Astrocyte (in vitro differentiated cells and primary cell): ENCODE measurements at regions not wholly inside any gene's neighbourhood (a gene's known extent, or its start where the extent isn't known, plus 50 kb on each side); places are given as distances from the start of the nearest gene placed in this dataset.

Experiments used
- DNase-seq: peaks from one replicate; pipeline ENCODE4 v3.0.0-alpha.2; 2010; ENCODE audit warnings: low read depth
- FAIRE-seq: peaks from 2 replicates; lab custom pipeline; 2011; peaks lifted over from hg19 to GRCh38; lab: Jason Lieb, UNC
- H2AFZ ChIP-seq: 2 replicates; pipeline ENCODE4 v1.6.0; 2012; ENCODE audit warnings: low read depth, low read length, inconsistent platforms
- H3K27ac ChIP-seq: 2 replicates; pipeline ENCODE4 v1.5.1; 2011; ENCODE audit warnings: low read depth, low read length, inconsistent platforms
- H3K27me3 ChIP-seq: 2 replicates; pipeline ENCODE4 v1.6.0; 2011; ENCODE audit warnings: low read length, inconsistent platforms; ENCODE audit not compliant: insufficient read depth
- H3K36me3 ChIP-seq: 2 replicates; pipeline ENCODE4 v1.5.1; 2011; ENCODE audit warnings: low read length, inconsistent platforms; ENCODE audit not compliant: insufficient read depth
- H3K4me1 ChIP-seq: 2 replicates; pipeline ENCODE4 v1.5.1; 2011; ENCODE audit warnings: low read length, inconsistent platforms; ENCODE audit not compliant: insufficient read depth
- H3K4me2 ChIP-seq: 2 replicates; pipeline ENCODE4 v1.6.0; 2012; ENCODE audit warnings: low read length, inconsistent platforms
- H3K4me3 ChIP-seq: 2 replicates; pipeline ENCODE4 v1.5.1; 2011; ENCODE audit warnings: low read depth, mild to moderate bottlenecking, low read length, inconsistent platforms; ENCODE audit not compliant: insufficient read depth
- H3K79me2 ChIP-seq: 2 replicates; pipeline ENCODE4 v1.6.0; 2012; ENCODE audit warnings: mild to moderate bottlenecking, low read length, inconsistent platforms; ENCODE audit not compliant: insufficient read depth
- H3K9ac ChIP-seq: 2 replicates; pipeline ENCODE4 v1.6.0; 2012; ENCODE audit warnings: mild to moderate bottlenecking, low read length, inconsistent platforms
- H3K9me3 ChIP-seq: 2 replicates; pipeline ENCODE4 v1.5.1; 2012; ENCODE audit warnings: low read depth, mild to moderate bottlenecking, low read length, inconsistent platforms; ENCODE audit not compliant: insufficient read depth
- H4K20me1 ChIP-seq: 2 replicates; pipeline ENCODE4 v1.6.0; 2012; ENCODE audit warnings: low read length, inconsistent platforms; ENCODE audit not compliant: insufficient read depth
- H3K27ac Mint-ChIP-seq: one replicate; pipeline ENCODE4 v1.8.0; 2021; ENCODE audit warnings: mild to moderate bottlenecking, mixed read lengths; ENCODE audit not compliant: unreplicated experiment
- H3K27me3 Mint-ChIP-seq: one replicate; pipeline ENCODE4 v1.8.0; 2021; ENCODE audit warnings: low read depth, mixed read lengths; ENCODE audit not compliant: unreplicated experiment
- H3K36me3 Mint-ChIP-seq: one replicate; pipeline ENCODE4 v1.8.0; 2021; ENCODE audit warnings: low read depth, mixed read lengths; ENCODE audit not compliant: unreplicated experiment
- H3K4me1 Mint-ChIP-seq: one replicate; pipeline ENCODE4 v1.8.0; 2021; ENCODE audit warnings: low read depth, mixed read lengths; ENCODE audit not compliant: unreplicated experiment
- H3K4me3 Mint-ChIP-seq: one replicate; pipeline ENCODE4 v1.8.0; 2021; ENCODE audit warnings: mild to moderate bottlenecking, moderate library complexity, mixed read lengths; ENCODE audit not compliant: unreplicated experiment
- H3K9me3 Mint-ChIP-seq: one replicate; pipeline ENCODE4 v1.8.0; 2021; ENCODE audit warnings: mild to moderate bottlenecking, mixed read lengths; ENCODE audit not compliant: unreplicated experiment
- EZH2 ChIP-seq: IDR thresholded peaks from 2 replicates; pipeline ENCODE4 v1.6.1; 2012; ENCODE audit warnings: mild to moderate bottlenecking, low read length, inconsistent platforms; ENCODE audit not compliant: insufficient read depth
- TF ChIP-seq, protein P1 (sequence below): IDR thresholded peaks from 2 replicates; pipeline ENCODE4 v1.5.1; 2011; ENCODE audit warnings: low read depth, mild to moderate bottlenecking, inconsistent platforms, low read length, moderate library complexity; ENCODE audit not compliant: insufficient read depth

DNA sequence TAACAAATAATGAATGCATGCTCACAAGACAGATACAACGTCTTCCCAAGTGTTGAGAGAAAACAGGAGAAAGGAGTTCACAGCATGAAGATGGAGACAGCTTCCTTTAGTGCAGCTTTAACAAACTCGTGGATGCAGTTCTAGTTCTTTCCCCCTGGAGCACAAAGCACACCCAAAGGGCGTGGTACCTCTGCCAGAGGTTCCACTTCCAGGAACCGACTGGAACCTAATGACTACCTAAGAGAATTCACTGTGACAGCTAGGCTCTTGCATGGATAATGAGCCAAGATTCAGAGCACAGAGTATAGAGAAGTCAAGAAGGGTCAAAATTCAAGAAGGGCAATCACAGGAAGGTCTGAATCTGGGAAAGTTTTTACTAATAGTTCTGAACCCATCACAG lies 673.2 kb downstream of the XPNPEP1 start:
- Mint-ChIP-seq H3K36me3 (no peaks in the 10 kb centered on the region), H3K27me3 (no peaks in the 10 kb centered on the region), H3K4me3 (no peak overlapping the region), H3K4me1 (no peaks in the 10 kb centered on the region), H3K9me3 (no peaks in the 10 kb centered on the region), H3K27ac (no peak overlapping the region)
- H3K9ac ChIP-seq, result no peak overlapping the region
- no peak overlapping the region for H3K27ac ChIP-seq
- H3K4me1 ChIP-seq, result no peaks in the 10 kb centered on the region
- no peaks in the 10 kb centered on the region for H4K20me1 ChIP-seq
- no peak overlapping the region for H2AFZ ChIP-seq
- no peaks in the 10 kb centered on the region for H3K9me3 ChIP-seq
- no peak for FAIRE-seq
- H3K36me3 ChIP-seq, result no peaks in the 10 kb centered on the region
- no peak overlapping the region for H3K4me2 ChIP-seq
- no peak overlapping the region for H3K4me3 ChIP-seq
- DNase-seq, result no peak
- no peaks in the 10 kb centered on the region for H3K79me2 ChIP-seq
- TF ChIP-seq EZH2, result no peak
- TF ChIP-seq, protein P1, sequence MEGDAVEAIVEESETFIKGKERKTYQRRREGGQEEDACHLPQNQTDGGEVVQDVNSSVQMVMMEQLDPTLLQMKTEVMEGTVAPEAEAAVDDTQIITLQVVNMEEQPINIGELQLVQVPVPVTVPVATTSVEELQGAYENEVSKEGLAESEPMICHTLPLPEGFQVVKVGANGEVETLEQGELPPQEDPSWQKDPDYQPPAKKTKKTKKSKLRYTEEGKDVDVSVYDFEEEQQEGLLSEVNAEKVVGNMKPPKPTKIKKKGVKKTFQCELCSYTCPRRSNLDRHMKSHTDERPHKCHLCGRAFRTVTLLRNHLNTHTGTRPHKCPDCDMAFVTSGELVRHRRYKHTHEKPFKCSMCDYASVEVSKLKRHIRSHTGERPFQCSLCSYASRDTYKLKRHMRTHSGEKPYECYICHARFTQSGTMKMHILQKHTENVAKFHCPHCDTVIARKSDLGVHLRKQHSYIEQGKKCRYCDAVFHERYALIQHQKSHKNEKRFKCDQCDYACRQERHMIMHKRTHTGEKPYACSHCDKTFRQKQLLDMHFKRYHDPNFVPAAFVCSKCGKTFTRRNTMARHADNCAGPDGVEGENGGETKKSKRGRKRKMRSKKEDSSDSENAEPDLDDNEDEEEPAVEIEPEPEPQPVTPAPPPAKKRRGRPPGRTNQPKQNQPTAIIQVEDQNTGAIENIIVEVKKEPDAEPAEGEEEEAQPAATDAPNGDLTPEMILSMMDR, result no peak
- no peaks in the 10 kb centered on the region for H3K27me3 ChIP-seq

DNA sequence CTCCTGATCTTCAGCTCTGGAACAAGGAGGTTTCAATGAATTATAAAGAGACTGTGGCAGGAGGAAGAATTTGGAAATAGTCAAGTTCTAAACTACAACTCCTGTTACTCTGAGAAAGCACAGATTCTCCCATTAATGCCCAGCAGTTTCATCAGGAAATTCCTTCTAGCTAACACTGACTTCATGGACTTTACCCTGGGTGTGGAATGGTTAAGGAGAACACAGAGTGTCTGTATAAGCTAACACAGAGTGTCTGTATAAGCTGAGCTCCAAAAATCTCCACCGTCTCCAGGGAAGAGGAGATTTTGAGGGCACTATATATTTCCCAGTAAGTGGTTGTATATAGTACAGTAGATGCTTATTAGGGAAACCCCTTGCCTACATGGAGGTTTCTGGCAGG lies 675.5 kb downstream of the XPNPEP1 start:
- no peak overlapping the region for H3K4me3 ChIP-seq
- H3K27me3 Mint-ChIP-seq, result no peaks in the 10 kb centered on the region
- H3K4me1 Mint-ChIP-seq, result no peaks in the 10 kb centered on the region
- H3K4me1 ChIP-seq, result no peaks in the 10 kb centered on the region
- H3K27ac ChIP-seq, result no peak overlapping the region
- H3K27me3 ChIP-seq, result no peaks in the 10 kb centered on the region
- H3K9ac ChIP-seq, result no peak overlapping the region
- H3K36me3 Mint-ChIP-seq, result no peaks in the 10 kb centered on the region
- no peak overlapping the region for H2AFZ ChIP-seq
- H3K9me3 ChIP-seq, result no peaks in the 10 kb centered on the region
- H3K9me3 Mint-ChIP-seq, result no peaks in the 10 kb centered on the region
- H3K4me2 ChIP-seq, result no peak overlapping the region
- H3K4me3 Mint-ChIP-seq, result no peak overlapping the region
- no peaks in the 10 kb centered on the region for H3K79me2 ChIP-seq
- H3K27ac Mint-ChIP-seq, result no peak overlapping the region
- H4K20me1 ChIP-seq, result no peaks in the 10 kb centered on the region
- FAIRE-seq (no peak), DNase-seq (no peak)
- TF ChIP-seq EZH2, result no peak
- TF ChIP-seq, protein P1, result no peak
- no peaks in the 10 kb centered on the region for H3K36me3 ChIP-seq

DNA sequence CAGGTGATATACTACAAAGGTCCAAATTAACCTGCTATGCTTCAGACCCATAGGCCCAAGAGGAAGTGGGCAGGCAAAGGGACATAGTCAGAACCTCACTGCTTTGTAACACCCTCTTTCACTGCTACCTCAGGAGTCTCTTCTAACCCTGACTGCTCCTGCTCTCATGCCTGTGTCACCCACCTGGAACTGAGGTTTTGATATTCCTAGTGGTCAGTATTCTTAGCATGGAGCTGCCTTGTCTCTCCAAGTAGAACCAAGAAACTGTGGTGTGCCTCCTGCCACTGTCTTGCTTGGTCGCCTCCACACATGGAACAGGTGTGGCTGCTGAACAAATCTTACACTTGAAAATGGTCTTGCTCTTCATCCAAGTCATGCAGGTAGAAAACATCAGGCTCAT lies 677.5 kb downstream of the XPNPEP1 start:
- Histone ChIP-seq H4K20me1 (no peaks in the 10 kb centered on the region), H3K27ac (no peak overlapping the region), H3K4me1 (no peaks in the 10 kb centered on the region), H3K36me3 (no peaks in the 10 kb centered on the region), H3K4me3 (no peak overlapping the region), H3K9me3 (no peaks in the 10 kb centered on the region), H3K79me2 (no peaks in the 10 kb centered on the region), H2AFZ (no peak overlapping the region), H3K27me3 (no peaks in the 10 kb centered on the region), H3K4me2 (no peak overlapping the region), H3K9ac (no peak overlapping the region)
- Mint-ChIP-seq H3K27ac (no peak overlapping the region), H3K4me3 (no peak overlapping the region), H3K9me3 (no peaks in the 10 kb centered on the region), H3K4me1 (no peaks in the 10 kb centered on the region), H3K27me3 (no peaks in the 10 kb centered on the region), H3K36me3 (no peaks in the 10 kb centered on the region)
- TF ChIP-seq EZH2, result no peak
- TF ChIP-seq, protein P1, result no peak
- no peak for FAIRE-seq
- DNase-seq, result no peak
